Lower lobe of right lung (tissue), 2 donors: ENCODE measurements at regions not wholly inside any gene's neighbourhood (a gene's known extent, or its start where the extent isn't known, plus 50 kb on each side); places are given as distances from the start of the nearest gene placed in this dataset.

Experiments used
- ATAC-seq, 2 donors: fragments of 200-7000 bp; cut with Tn5 transposase; one replicate each; pipeline ENCODE4 v1.9.1; 2020 to 2022; ENCODE audit warnings: mild to moderate bottlenecking in 2 of 2, moderate library complexity in 2 of 2
- DNase-seq: peaks from one replicate; pipeline ENCODE4 v3.0.0-alpha.2; 2020
- H3K27ac ChIP-seq: fragments of 200-600 bp; one replicate; pipeline ENCODE4 v1.8.0; 2022
- H3K27me3 ChIP-seq: fragments of 200-600 bp; one replicate; pipeline ENCODE4 v1.8.0; 2022; ENCODE audit warnings: low read depth
- H3K36me3 ChIP-seq: fragments of 200-600 bp; one replicate; pipeline ENCODE4 v1.8.0; 2022; ENCODE audit warnings: mild to moderate bottlenecking
- H3K4me1 ChIP-seq: fragments of 200-600 bp; one replicate; pipeline ENCODE4 v1.8.0; 2022
- H3K4me3 ChIP-seq: fragments of 200-600 bp; one replicate; pipeline ENCODE4 v1.8.0; 2022; ENCODE audit warnings: mild to moderate bottlenecking
- H3K9me3 ChIP-seq: fragments of 200-600 bp; one replicate; pipeline ENCODE4 v1.8.0; 2022
- CTCF ChIP-seq: fragments of 200-600 bp; IDR thresholded peaks from one replicate; pipeline ENCODE4 v1.8.0; 2022; ENCODE audit warnings: antibody characterized with exemption, mild to moderate bottlenecking
- intact Hi-C: fragments of 100-400 bp; cut with DNase I; formaldehyde crosslinking; loops from one replicate; pipeline ENCODE4 v1.11.0; 2022
- donor health status: DM: no; HTN: yes; CAD: no; lungs with severe emphysema.

GRCh38 chr11:116544721-116545120 lies 228.1 kb downstream of the BUD13 start:
- no peaks in the 10 kb centered on the region for H3K36me3 ChIP-seq
- ATAC-seq (no peak), DNase-seq (no peak)
- no peaks in the 10 kb centered on the region for H3K9me3 ChIP-seq
- H3K4me1 ChIP-seq = no peaks in the 10 kb centered on the region
- H3K4me3 ChIP-seq = no peak overlapping the region
- intact Hi-C loops = no loop called here
- no peak for TF ChIP-seq CTCF
- no peak overlapping the region for H3K27ac ChIP-seq
- peaks cover 5% of the 10 kb centered on the region for H3K27me3 ChIP-seq

GRCh38 chr11:116543911-116544475 lies 228.8 kb downstream of the BUD13 start:
- no peak overlapping the region for H3K4me3 ChIP-seq
- H3K9me3 ChIP-seq = no peaks in the 10 kb centered on the region
- TF ChIP-seq CTCF = no peak
- H3K4me1 ChIP-seq = no peaks in the 10 kb centered on the region
- DNase-seq = no peak
- peaks cover 7% of the 10 kb centered on the region for H3K27me3 ChIP-seq
- no peak overlapping the region for H3K27ac ChIP-seq
- no peaks in the 10 kb centered on the region for H3K36me3 ChIP-seq
- intact Hi-C loops = no loop called here
- no peak for ATAC-seq

- peaks cover 11% of the 10 kb centered on the region for H3K27me3 ChIP-seq
- H3K4me1 ChIP-seq = no peaks in the 10 kb centered on the region
Measured at GRCh38 chr11:116543099-116543498, 229.7 kb downstream of the BUD13 start.

GRCh38 chr11:116542406-116542805 lies 230.4 kb downstream of the BUD13 start:
- ATAC-seq (no peak), DNase-seq (no peak)
- no peak for TF ChIP-seq CTCF
- no peaks in the 10 kb centered on the region for H3K36me3 ChIP-seq
- H3K4me3 ChIP-seq = no peak overlapping the region
- H3K27ac ChIP-seq = no peak overlapping the region
- peaks cover 17% of the 10 kb centered on the region for H3K27me3 ChIP-seq
- H3K9me3 ChIP-seq = no peaks in the 10 kb centered on the region
- intact Hi-C loops = no loop called here
- no peaks in the 10 kb centered on the region for H3K4me1 ChIP-seq

More at GRCh38 chr11:116543099-116543498, 229.7 kb downstream of the BUD13 start:
- no peak for TF ChIP-seq CTCF
- Histone ChIP-seq H3K36me3 (no peaks in the 10 kb centered on the region), H3K9me3 (no peaks in the 10 kb centered on the region), H3K27ac (no peak overlapping the region), H3K4me3 (no peak overlapping the region)
- no peak for DNase-seq
- no peak for ATAC-seq
- intact Hi-C loops = no loop called here

GRCh38 chr11:116541460-116541859 lies 231.3 kb downstream of the BUD13 start:
- H3K4me3 ChIP-seq = no peak overlapping the region
- ATAC-seq (no peak), DNase-seq (no peak)
- no peak overlapping the region for H3K27ac ChIP-seq
- intact Hi-C loops = no loop called here
- TF ChIP-seq CTCF = no peak
- peaks cover 17% of the 10 kb centered on the region for H3K27me3 ChIP-seq
- no peaks in the 10 kb centered on the region for H3K9me3 ChIP-seq
- H3K4me1 ChIP-seq = no peaks in the 10 kb centered on the region
- no peaks in the 10 kb centered on the region for H3K36me3 ChIP-seq
